Upper lobe of left lung (tissue), 4 donors: ENCODE measurements at regions not wholly inside any gene's neighbourhood (a gene's known extent, or its start where the extent isn't known, plus 50 kb on each side); places are given as distances from the start of the nearest gene placed in this dataset.

ENCODE experiments used
- CTCF ChIP-seq, 6 experiments: fragments of 450-650 bp in 4 of 6; fragments of 200-600 bp in 2 of 6; sonication (generic) in 2 of 6; IDR thresholded peaks; one replicate each; pipeline ENCODE4 v1.5.1; 2016 to 2019; ENCODE audit warnings: antibody characterized with exemption in 6 of 6
- EP300 ChIP-seq, 4 donors: sonication (generic); formaldehyde crosslinking; IDR thresholded peaks; one replicate each; pipeline ENCODE4 v1.5.1; 2017; ENCODE audit warnings: antibody characterized with exemption in 4 of 4, control low read depth in 2 of 4
- POLR2A ChIP-seq, 4 donors: fragments of 450-650 bp; IDR thresholded peaks; one replicate each; pipeline ENCODE4 v1.5.1; 2016 to 2017; ENCODE audit warnings: antibody characterized with exemption in 4 of 4, mild to moderate bottlenecking in 2 of 4

- no peak for TF ChIP-seq CTCF (IDR thresholded peaks at IDR 0.05)
- no peak for TF ChIP-seq POLR2A (IDR thresholded peaks at IDR 0.05)
- TF ChIP-seq EP300 (IDR thresholded peaks at IDR 0.05) = no peak
These were observed 82.8 kb upstream of the PLET1 start for GRCh38 chr11:112343368-112344039.
